GM12891 (cell line): ENCODE measurements at regions not wholly inside any gene's neighbourhood (a gene's known extent, or its start where the extent isn't known, plus 50 kb on each side); places are given as distances from the start of the nearest gene placed in this dataset.

ENCODE experiments used
- PAX5 ChIP-seq: IDR thresholded peaks from 2 replicates; pipeline ENCODE4 v1.6.1; 2011; ENCODE audit warnings: low read length, moderate library complexity, mild to moderate bottlenecking; ENCODE audit not compliant: insufficient read depth, severe bottlenecking
- POLR2A ChIP-seq: IDR thresholded peaks from 2 replicates; pipeline ENCODE4 v1.6.1; 2011; ENCODE audit warnings: low read depth, low read length, control low read depth
- POLR2AphosphoS5 ChIP-seq: IDR thresholded peaks from 2 replicates; pipeline ENCODE4 v1.6.1; 2011; ENCODE audit warnings: low read depth, low read length, control low read depth
- POU2F2 ChIP-seq: IDR thresholded peaks from 2 replicates; pipeline ENCODE4 v1.6.1; 2011; ENCODE audit warnings: low read depth, mild to moderate bottlenecking, control low read depth, low read length, moderate library complexity
- SPI1 ChIP-seq: IDR thresholded peaks from 2 replicates; pipeline ENCODE4 v1.6.1; 2011; ENCODE audit warnings: low read depth, low read length, control low read depth
- TAF1 ChIP-seq: IDR thresholded peaks from 2 replicates; pipeline ENCODE4 v1.6.1; 2011; ENCODE audit warnings: low read depth, low read length, control low read depth

- TF ChIP-seq POLR2AphosphoS5 = no peak
- no peak for TF ChIP-seq POLR2A
- TF ChIP-seq TAF1 = no peak
- TF ChIP-seq SPI1 = no peak
- no peak for TF ChIP-seq POU2F2
- TF ChIP-seq PAX5 = no peak
Measured at GRCh38 chr21:19713313-19713712, 1284.9 kb upstream of the NCAM2 start.
